ENCODE measurements at regions not wholly inside any gene's neighbourhood (a gene's known extent, or its start where the extent isn't known, plus 50 kb on each side); places are given as distances from the start of the nearest gene placed in this dataset.

GRCh38 chr4:14726877-14727361 lies 275.4 kb upstream of the CPEB2 start (continued):
- TF ChIP-seq PBX3 (IDR thresholded peaks at IDR 0.05) = no peak

DNA sequence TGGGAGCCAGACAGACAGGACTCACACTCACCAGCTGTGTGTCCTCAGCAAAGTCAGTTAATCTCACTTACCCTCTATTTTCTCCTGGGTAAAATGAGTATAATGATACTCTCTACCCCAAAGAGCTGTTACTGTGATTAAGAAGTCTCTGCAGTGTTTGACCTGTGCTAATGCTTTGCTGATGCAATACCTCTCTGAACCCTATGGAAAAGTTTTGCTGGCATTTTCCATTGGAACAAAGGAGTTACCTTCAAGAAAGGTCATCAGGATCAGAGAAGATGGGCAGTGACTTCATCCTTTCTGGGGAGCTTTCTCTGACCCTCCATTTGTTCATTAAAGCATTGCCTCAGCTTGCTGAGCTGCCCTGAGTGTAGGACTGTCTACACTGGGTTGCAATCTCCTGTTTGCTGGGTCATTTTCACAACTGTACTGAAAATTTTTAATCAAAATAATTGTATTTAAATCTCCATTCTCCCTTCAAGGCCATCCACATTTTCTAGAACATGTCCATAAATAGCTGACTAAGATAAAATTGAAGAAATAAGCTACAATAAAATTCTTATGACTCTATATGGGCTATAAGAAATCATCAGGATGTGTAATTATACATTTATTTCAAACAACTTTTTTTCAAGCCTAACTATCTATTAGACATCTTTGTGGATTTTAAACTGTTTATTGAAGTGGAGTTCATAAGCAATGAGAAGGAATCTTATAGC lies 272.8 kb upstream of the CPEB2 start:
- no peak overlapping the region for H2AFZ ChIP-seq (ENCODE audit: low read depth)

GRCh38 chr4:14742054-14742453 lies 260.2 kb upstream of the CPEB2 start:
- H3F3A ChIP-seq (replicated peaks; ENCODE audit: insufficient read depth) = no peaks in the 10 kb centered on the region
- ChIA-PET CTCF (no interaction called here), POLR2A (no interaction called here)
- no peaks in the 10 kb centered on the region for H3K27me3 ChIP-seq (ENCODE audit: insufficient read depth)
- TF ChIP-seq ELF1 (IDR thresholded peaks at IDR 0.05) (no peak), CHD2 (IDR thresholded peaks at IDR 0.05; ENCODE audit: low read length, partially characterized antibody) (no peak), TAF1 (IDR thresholded peaks at IDR 0.05; ENCODE audit: borderline replicate concordance, low read depth, low read length) (no peak), EZH2phosphoT487 (IDR thresholded peaks at IDR 0.05; ENCODE audit: borderline replicate concordance, low read depth) (no peak), CTCF (IDR thresholded peaks at IDR 0.05) (no peak), SMC3 (IDR thresholded peaks at IDR 0.05; ENCODE audit: low read depth, low read length) (no peak), YY1 (IDR thresholded peaks at IDR 0.05; ENCODE audit: low read depth) (no peak), FOXJ3 (CRISPR knock-in tag; IDR thresholded peaks at IDR 0.05) (no peak), NFIC (IDR thresholded peaks at IDR 0.05; ENCODE audit: borderline replicate concordance) (no peak), RXRA (IDR thresholded peaks at IDR 0.05; ENCODE audit: borderline replicate concordance, low read depth) (no peak), RFX5 (IDR thresholded peaks at IDR 0.05; ENCODE audit: low read length) (no peak), POLR2AphosphoS5 (IDR thresholded peaks at IDR 0.05; ENCODE audit: low read depth, low read length) (no peak), TEAD4 (IDR thresholded peaks at IDR 0.05; ENCODE audit: borderline replicate concordance, insufficient read depth) (no peak), USF1 (IDR thresholded peaks at IDR 0.05; ENCODE audit: borderline replicate concordance, low read depth) (no peak)
- WGBS (ENCODE audit: low lambda C conversion rate) = 12% methylated on average over 1 of the region's 1 CpG
- H3K9ac ChIP-seq = no peak overlapping the region
- no peak overlapping the region for H2AFZ ChIP-seq (ENCODE audit: low read depth)
- no peaks in the 10 kb centered on the region for H3K79me2 ChIP-seq (ENCODE audit: insufficient read depth)
- no peak overlapping the region for H3K27ac ChIP-seq (ENCODE audit: low read depth in 2 of 2, low read length in 1 of 2)
- H3K36me3 ChIP-seq (replicated peaks in 1 of 2; ENCODE audit: control insufficient read depth in 1 of 2, insufficient read depth in 2 of 2, low read length in 1 of 2) = no peaks in the 10 kb centered on the region
- H3K4me3 ChIP-seq (ENCODE audit: low read depth in 2 of 2, low read length in 1 of 2) = no peak overlapping the region
- no peak overlapping the region for H3K4me2 ChIP-seq
- H4K20me1 ChIP-seq (ENCODE audit: insufficient read depth) = no peaks in the 10 kb centered on the region
- no peaks in the 10 kb centered on the region for H3K9me3 ChIP-seq
- H3K9me2 ChIP-seq = no peaks in the 10 kb centered on the region
- H3K4me1 ChIP-seq (ENCODE audit: control insufficient read depth in 1 of 2, insufficient read depth in 2 of 2, low read depth in 1 of 2, low read length in 1 of 2) = peaks cover 0 to 10% of the 10 kb centered on the region in 2 experiments; a peak in 1 of 4 replicates
- no peak for DNase-seq

More for the DNA sequence above, 272.8 kb upstream of the CPEB2 start:
- H3K9me2 ChIP-seq = no peaks in the 10 kb centered on the region
- H4K20me1 ChIP-seq (ENCODE audit: insufficient read depth) = no peaks in the 10 kb centered on the region
- ChIA-PET POLR2A (no interaction called here), CTCF (interaction anchor here (1.0 to 1.1 kb wide), 2 partner anchors 9 to 14 kb away, joined by 3 read pairs; no protein-coding TSS in a partner anchor)
- H3K4me3 ChIP-seq (ENCODE audit: low read depth in 2 of 2, low read length in 1 of 2) = no peak overlapping the region
- H3K79me2 ChIP-seq (ENCODE audit: insufficient read depth) = no peaks in the 10 kb centered on the region
- H3K27ac ChIP-seq (ENCODE audit: low read depth in 2 of 2, low read length in 1 of 2) = no peak overlapping the region
- H3K9me3 ChIP-seq = no peaks in the 10 kb centered on the region
- H3K9ac ChIP-seq = no peak overlapping the region
- H3K36me3 ChIP-seq (replicated peaks in 1 of 2; ENCODE audit: control insufficient read depth in 1 of 2, insufficient read depth in 2 of 2, low read length in 1 of 2) = no peaks in the 10 kb centered on the region
- no peaks in the 10 kb centered on the region for H3F3A ChIP-seq (replicated peaks; ENCODE audit: insufficient read depth)
- TF ChIP-seq EZH2phosphoT487 (IDR thresholded peaks at IDR 0.05; ENCODE audit: borderline replicate concordance, low read depth) (no peak), EP300 (IDR thresholded peaks at IDR 0.05; ENCODE audit: borderline replicate concordance in 1 of 2, low read depth in 1 of 2, low read length in 1 of 2) (no peak), RXRA (IDR thresholded peaks at IDR 0.05; ENCODE audit: borderline replicate concordance, low read depth) (no peak), RFX5 (IDR thresholded peaks at IDR 0.05; ENCODE audit: low read length) (no peak), FOXM1 (IDR thresholded peaks at IDR 0.05; ENCODE audit: low read depth) (no peak), GABPA (IDR thresholded peaks at IDR 0.05; ENCODE audit: low read depth) (no peak), SMC3 (IDR thresholded peaks at IDR 0.05; ENCODE audit: low read depth, low read length) (no peak), SIN3A (IDR thresholded peaks at IDR 0.05; ENCODE audit: borderline replicate concordance, low read depth, low read length) (no peak), PBX3 (IDR thresholded peaks at IDR 0.05) (no peak), FOXJ3 (CRISPR knock-in tag; IDR thresholded peaks at IDR 0.05) (no peak), RCOR1 (IDR thresholded peaks at IDR 0.05; ENCODE audit: low read length) (no peak)
- no peak for DNase-seq
- no peaks in the 10 kb centered on the region for H3K27me3 ChIP-seq (ENCODE audit: insufficient read depth)
- H3K4me2 ChIP-seq = no peak overlapping the region
- H3K4me1 ChIP-seq (ENCODE audit: control insufficient read depth in 1 of 2, insufficient read depth in 2 of 2, low read depth in 1 of 2, low read length in 1 of 2) = no peaks in the 10 kb centered on the region

Measured in SK-N-SH (cell line).